H1 (cell line): ENCODE measurements at regions not wholly inside any gene's neighbourhood (a gene's known extent, or its start where the extent isn't known, plus 50 kb on each side); places are given as distances from the start of the nearest gene placed in this dataset.

Experiments used
- CTCF ChIA-PET: fragments of 300-600 bp; sonication (Branson Sonifier 250); formaldehyde crosslinking; loops from one replicate; lab custom pipeline; 2021; ENCODE audit not compliant: partially characterized antibody; lab: Charles Lee
- POLR2A ChIA-PET: fragments of 300-600 bp; sonication (Branson Sonifier 250); formaldehyde crosslinking; loops from one replicate; lab custom pipeline; 2021; ENCODE audit warnings: inconsistent platforms; ENCODE audit not compliant: partially characterized antibody; lab: Charles Lee
- DNase-seq, 2 experiments: peaks; one replicate each; pipeline versions ENCODE4 v3.0.0 to v3.0.0-alpha.2; 2010 to 2022; ENCODE audit warnings: low spot score in 2 of 2, low read depth in 1 of 2, mixed read lengths in 1 of 2
- FAIRE-seq: peaks from 2 replicates; lab custom pipeline; 2011; peaks lifted over from hg19 to GRCh38; lab: Jason Lieb, UNC
- H2AFZ ChIP-seq: 2 replicates; pipeline ENCODE4 v1.8.1; 2012; ENCODE audit warnings: low read length, inconsistent platforms
- H2AK5ac ChIP-seq: 2 replicates; pipeline ENCODE4 v1.6.1; 2013; ENCODE audit warnings: low read depth, low read length
- H2BK120ac ChIP-seq: replicated peaks from 2 replicates; pipeline ENCODE3; 2013; ENCODE audit warnings: low read depth, low read length, inconsistent platforms
- H2BK12ac ChIP-seq: 2 replicates; pipeline ENCODE4 v1.6.1; 2013; ENCODE audit warnings: low read depth, low read length
- H2BK15ac ChIP-seq: 2 replicates; pipeline ENCODE4 v1.6.1; 2013; ENCODE audit warnings: low read length
- H2BK20ac ChIP-seq: 2 replicates; pipeline ENCODE4 v1.6.1; 2013; ENCODE audit warnings: low read length
- H2BK5ac ChIP-seq: 2 replicates; pipeline ENCODE4 v1.6.1; 2013; ENCODE audit warnings: low read depth, low read length
- H3K14ac ChIP-seq: 2 replicates; pipeline ENCODE4 v1.6.1; 2013; ENCODE audit warnings: inconsistent platforms; ENCODE audit not compliant: insufficient read length
- H3K18ac ChIP-seq: 2 replicates; pipeline ENCODE4 v1.6.1; 2013; ENCODE audit warnings: low read length; ENCODE audit errors: extremely low read depth
- H3K23ac ChIP-seq: 2 replicates; pipeline ENCODE4 v1.6.1; 2013; ENCODE audit warnings: inconsistent platforms; ENCODE audit not compliant: insufficient read length
- H3K23me2 ChIP-seq: 2 replicates; pipeline ENCODE4 v1.6.1; 2013; ENCODE audit warnings: low read depth, low read length
- H3K27ac ChIP-seq: 2 replicates; pipeline ENCODE4 v1.6.1; 2011; ENCODE audit warnings: low read depth, low read length, inconsistent platforms
- H3K27me3 ChIP-seq, 4 experiments: replicated peaks in 1 of 4; 1 replicate in 1 of 4; 2 replicates in 3 of 4; pipeline versions ENCODE4 v1.6.1 to v1.8.1; 2011 to 2013; ENCODE audit warnings: low read length in 3 of 4, mild to moderate bottlenecking in 3 of 4, inconsistent platforms in 2 of 4, mixed read lengths in 2 of 4, moderate library complexity in 1 of 4; ENCODE audit not compliant: control insufficient read depth in 3 of 4, insufficient read depth in 3 of 4; ENCODE audit errors: extremely low read depth in 1 of 4
- H3K36me3 ChIP-seq, 4 experiments: 2 replicates each; pipeline versions ENCODE4 v1.6.1 to v1.8.1; 2011 to 2013; ENCODE audit warnings: mild to moderate bottlenecking in 4 of 4, low read length in 3 of 4, moderate library complexity in 2 of 4, control low read depth in 1 of 4, inconsistent platforms in 1 of 4; ENCODE audit not compliant: insufficient read depth in 4 of 4, control insufficient read depth in 2 of 4
- H3K4ac ChIP-seq: replicated peaks from 2 replicates; pipeline ENCODE3; 2013; ENCODE audit warnings: low read length, low read depth, mixed read lengths, inconsistent platforms; ENCODE audit not compliant: insufficient read length
- H3K4me1 ChIP-seq, 4 experiments: replicated peaks in 1 of 4; 1 replicate in 1 of 4; 2 replicates in 3 of 4; pipeline versions ENCODE4 v1.6.1 to v1.8.1; 2011 to 2013; ENCODE audit warnings: low read length in 3 of 4, inconsistent platforms in 2 of 4, mixed read lengths in 1 of 4; ENCODE audit not compliant: insufficient read depth in 4 of 4, control insufficient read depth in 3 of 4
- H3K4me2 ChIP-seq, 2 experiments: 2 replicates each; pipeline versions ENCODE4 v1.6.1 to v1.8.1; 2011 to 2013; ENCODE audit warnings: low read depth in 2 of 2, low read length in 2 of 2, control low read depth in 1 of 2, inconsistent platforms in 1 of 2, mild to moderate bottlenecking in 1 of 2; ENCODE audit not compliant: insufficient read depth in 1 of 2
- H3K4me3 ChIP-seq, 4 experiments: fragments of 200-600, 300-600 bp in 1 of 4; sonication (generic), shearing (Covaris generic), sonication (Bioruptor Twin) in 1 of 4; 2 replicates each; pipeline versions ENCODE4 v1.5.1 to v1.8.1; 2011 to 2016; ENCODE audit warnings: low read length in 4 of 4, low read depth in 3 of 4, control low read depth in 2 of 4, inconsistent platforms in 2 of 4, mild to moderate bottlenecking in 2 of 4, mixed read lengths in 1 of 4, moderate library complexity in 1 of 4; ENCODE audit not compliant: insufficient read depth in 2 of 4; ENCODE audit errors: extremely low read depth in 1 of 4
- H3K56ac ChIP-seq: replicated peaks from 2 replicates; pipeline ENCODE3; 2013; ENCODE audit warnings: low read depth, mild to moderate bottlenecking, mixed read lengths, low read length, inconsistent platforms; ENCODE audit not compliant: insufficient read length
- H3K79me1 ChIP-seq: 2 replicates; pipeline ENCODE4 v1.6.1; 2013; ENCODE audit warnings: low read depth, low read length, control low read depth
- H3K79me2 ChIP-seq, 2 experiments: 2 replicates each; pipeline versions ENCODE4 v1.6.1 to v1.8.1; 2012 to 2013; ENCODE audit warnings: low read length in 2 of 2, mild to moderate bottlenecking in 2 of 2, inconsistent platforms in 1 of 2; ENCODE audit not compliant: insufficient read depth in 2 of 2, control insufficient read depth in 1 of 2
- H3K9ac ChIP-seq, 4 experiments: replicated peaks in 1 of 4; 1 replicate in 1 of 4; 2 replicates in 3 of 4; pipeline versions ENCODE4 v1.6.1 to v1.8.1; 2011 to 2013; ENCODE audit warnings: low read depth in 3 of 4, low read length in 3 of 4, control low read depth in 2 of 4, mild to moderate bottlenecking in 2 of 4, moderate library complexity in 2 of 4, inconsistent platforms in 1 of 4; ENCODE audit errors: extremely low read depth in 1 of 4
- H3K9me3 ChIP-seq, 2 experiments: 2 replicates each; pipeline versions ENCODE4 v1.6.1 to v1.8.1; 2012 to 2013; ENCODE audit warnings: mild to moderate bottlenecking in 2 of 2, moderate library complexity in 2 of 2, control low read depth in 1 of 2, inconsistent platforms in 1 of 2, low read depth in 1 of 2, low read length in 1 of 2, mixed read lengths in 1 of 2; ENCODE audit not compliant: insufficient read depth in 2 of 2
- H4K20me1 ChIP-seq, 2 experiments: replicated peaks in 1 of 2; 2 replicates each; pipeline versions ENCODE3 to v1.8.1; 2011 to 2013; ENCODE audit warnings: inconsistent platforms in 2 of 2, low read length in 2 of 2, mild to moderate bottlenecking in 1 of 2; ENCODE audit not compliant: insufficient read depth in 2 of 2, control insufficient read depth in 1 of 2
- H4K5ac ChIP-seq: 2 replicates; pipeline ENCODE4 v1.6.1; 2013; ENCODE audit warnings: low read length, low read depth, mixed read lengths, inconsistent platforms; ENCODE audit not compliant: insufficient read length
- H4K8ac ChIP-seq: 2 replicates; pipeline ENCODE4 v1.8.0; 2013; ENCODE audit warnings: mild to moderate bottlenecking, moderate library complexity, low read length, inconsistent platforms; ENCODE audit not compliant: insufficient read depth; ENCODE audit errors: extremely low read depth
- H4K91ac ChIP-seq: replicated peaks from 2 replicates; pipeline ENCODE3; 2013; ENCODE audit warnings: low read length, mixed read lengths, inconsistent platforms; ENCODE audit not compliant: insufficient read length
- CHD1 ChIP-seq: IDR thresholded peaks from 2 replicates; pipeline ENCODE4 v1.6.1; 2012; ENCODE audit warnings: low read depth, low read length, improper control_type of control experiment
- HDAC6 ChIP-seq: IDR thresholded peaks from one replicate; pipeline ENCODE4 v1.7.1; 2012; ENCODE audit warnings: low read depth, mild to moderate bottlenecking, inconsistent platforms, low read length, moderate library complexity
- RNF2 ChIP-seq: fragments of 200-900, 300-1000 bp; sonication (generic); IDR thresholded peaks from 2 replicates; pipeline ENCODE4 v1.7.1; 2016; ENCODE audit warnings: borderline replicate concordance, low read depth, mild to moderate bottlenecking, antibody characterized with exemption, low read length; ENCODE audit not compliant: poor library complexity, severe bottlenecking; ENCODE audit errors: missing control alignments
- SRF ChIP-seq: IDR thresholded peaks from 2 replicates; pipeline ENCODE4 v1.6.1; 2011; ENCODE audit warnings: mild to moderate bottlenecking, low read depth, low read length, moderate library complexity
- WGBS, 2 experiments: shearing (Covaris generic) in 1 of 2; methylation state at CpG; one replicate each; pipeline versions ENCODE4 v1.1.6 to v1.1.7; 2013 to 2015; ENCODE audit warnings: low lambda C conversion rate in 2 of 2, mixed read lengths in 2 of 2, inconsistent platforms in 1 of 2, low coverage in 1 of 2, missing lambda C conversion rate in 1 of 2; ENCODE audit not compliant: insufficient replicate concordance in 2 of 2, insufficient coverage in 1 of 2, insufficient read length in 1 of 2; ENCODE audit errors: extremely low coverage in 1 of 2, missing lambda C conversion rate in 1 of 2; 5-methylcytosine and 5-hydroxymethylcytosine counted together

GRCh38 chr9:119789987-119790386 is 420.8 kb upstream of the BRINP1 start:
- POLR2A ChIA-PET, result no interaction called here
- TF ChIP-seq CHD1 (no peak), SRF (no peak), HDAC6 (no peak), RNF2 (no peak)

More at GRCh38 chr9:119789987-119790386, 420.8 kb upstream of the BRINP1 start:
- H4K20me1 ChIP-seq, result no peaks in the 10 kb centered on the region
- no peaks in the 10 kb centered on the region for H3K27me3 ChIP-seq
- H2AFZ ChIP-seq, result no peak overlapping the region
- no peaks in the 10 kb centered on the region for H3K79me1 ChIP-seq
- no peak overlapping the region for H3K56ac ChIP-seq
- no peak overlapping the region for H2BK12ac ChIP-seq
- H2BK20ac ChIP-seq, result no peak overlapping the region
- H3K9me3 ChIP-seq, result no peaks in the 10 kb centered on the region
- no peak overlapping the region for H4K8ac ChIP-seq
- H3K79me2 ChIP-seq, result no peaks in the 10 kb centered on the region
- FAIRE-seq (no peak), DNase-seq (no peak)
- no peak overlapping the region for H3K23ac ChIP-seq
- H3K9ac ChIP-seq, result no peak overlapping the region
- H3K4ac ChIP-seq, result no peak overlapping the region
- H2AK5ac ChIP-seq, result no peak overlapping the region
- no peak overlapping the region for H4K5ac ChIP-seq
- H3K4me2 ChIP-seq, result no peak overlapping the region
- 81% methylated on average over 1 of the region's 1 CpG; no CpG with 5 or more reads in 1 of the 2 experiments for WGBS, 2 experiments
- CTCF ChIA-PET, result interaction anchor here (0.8 to 1.4 kb wide), 2 partner anchors 510 to 560 kb away, joined by 3 read pairs; no protein-coding TSS in a partner anchor
- no peak overlapping the region for H3K18ac ChIP-seq
- H2BK5ac ChIP-seq, result no peak overlapping the region
- no peaks in the 10 kb centered on the region for H3K36me3 ChIP-seq
- no peak overlapping the region for H3K14ac ChIP-seq
- no peak overlapping the region for H2BK120ac ChIP-seq
- H4K91ac ChIP-seq, result no peak overlapping the region
- H3K27ac ChIP-seq, result no peak overlapping the region
- no peak overlapping the region for H3K4me3 ChIP-seq
- no peaks in the 10 kb centered on the region for H3K23me2 ChIP-seq
- H2BK15ac ChIP-seq, result no peak overlapping the region
- peaks cover 0 to 4% (median 0%) of the 10 kb centered on the region in 4 experiments; a peak in 1 of 7 replicates for H3K4me1 ChIP-seq
